Epithelial cell of esophagus (primary cell): ENCODE measurements at regions not wholly inside any gene's neighbourhood (a gene's known extent, or its start where the extent isn't known, plus 50 kb on each side); places are given as distances from the start of the nearest gene placed in this dataset.

ENCODE experiments used
- DNase-seq: peaks from one replicate; pipeline ENCODE4 v3.0.0; 2010; ENCODE audit warnings: low read depth
- H3K4me3 ChIP-seq: 2 replicates; pipeline ENCODE4 v1.5.1; 2011; ENCODE audit warnings: mild to moderate bottlenecking, low read length, control low read depth
- CTCF ChIP-seq: IDR thresholded peaks from 2 replicates; pipeline ENCODE4 v1.5.1; 2011; ENCODE audit warnings: low read depth, mild to moderate bottlenecking, low read length, control low read depth, inconsistent platforms; ENCODE audit not compliant: insufficient read depth; ENCODE audit errors: missing control alignments

DNA sequence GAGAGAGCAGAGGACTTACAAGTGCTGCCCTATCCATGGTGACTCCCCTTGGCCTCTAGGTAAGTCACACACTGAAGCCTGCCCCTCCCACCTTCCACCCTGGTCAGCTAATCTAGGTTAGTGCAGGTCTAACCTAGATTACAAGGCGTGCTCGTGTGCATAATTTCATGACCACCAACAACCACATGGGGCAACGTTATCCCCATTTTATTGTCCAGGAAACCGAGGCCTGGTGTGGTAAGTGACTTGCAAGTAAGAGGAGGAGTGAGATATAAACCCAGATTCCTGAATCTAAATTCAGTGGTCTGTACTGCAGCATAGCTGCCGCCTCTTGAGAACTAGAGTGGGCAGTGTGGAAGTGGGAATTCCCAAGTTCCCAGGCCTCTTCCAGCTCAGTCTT, 171.1 kb downstream of the DAD1 start:
- no peak for TF ChIP-seq CTCF
- no peak overlapping the region for H3K4me3 ChIP-seq
- DNase-seq, result no peak

DNA sequence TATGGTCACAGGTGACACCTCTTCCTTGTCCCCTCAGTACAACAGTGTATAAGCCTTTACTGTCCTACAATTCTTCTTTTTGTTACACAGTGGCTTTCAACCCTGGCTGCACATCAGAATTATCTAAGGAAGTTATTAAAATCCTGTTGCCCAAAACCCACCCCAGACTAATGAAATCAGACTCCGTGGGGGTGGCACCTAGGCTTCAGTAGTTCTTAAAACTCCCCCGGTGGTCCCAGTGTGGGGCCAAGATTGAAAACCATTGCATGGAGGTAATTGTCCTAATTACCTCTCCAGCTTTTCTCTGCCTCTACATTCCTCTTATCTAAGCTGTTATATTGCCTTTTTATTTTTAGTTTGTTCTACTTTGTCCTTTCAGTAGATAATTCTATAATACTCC, 172.8 kb downstream of the DAD1 start:
- no peak for TF ChIP-seq CTCF
- DNase-seq, result no peak
- H3K4me3 ChIP-seq, result no peak overlapping the region

GRCh38 chr14:22415605-22415959, 173.4 kb downstream of the DAD1 start:
- no peak overlapping the region for H3K4me3 ChIP-seq
- no peak for TF ChIP-seq CTCF
- no peak for DNase-seq

DNA sequence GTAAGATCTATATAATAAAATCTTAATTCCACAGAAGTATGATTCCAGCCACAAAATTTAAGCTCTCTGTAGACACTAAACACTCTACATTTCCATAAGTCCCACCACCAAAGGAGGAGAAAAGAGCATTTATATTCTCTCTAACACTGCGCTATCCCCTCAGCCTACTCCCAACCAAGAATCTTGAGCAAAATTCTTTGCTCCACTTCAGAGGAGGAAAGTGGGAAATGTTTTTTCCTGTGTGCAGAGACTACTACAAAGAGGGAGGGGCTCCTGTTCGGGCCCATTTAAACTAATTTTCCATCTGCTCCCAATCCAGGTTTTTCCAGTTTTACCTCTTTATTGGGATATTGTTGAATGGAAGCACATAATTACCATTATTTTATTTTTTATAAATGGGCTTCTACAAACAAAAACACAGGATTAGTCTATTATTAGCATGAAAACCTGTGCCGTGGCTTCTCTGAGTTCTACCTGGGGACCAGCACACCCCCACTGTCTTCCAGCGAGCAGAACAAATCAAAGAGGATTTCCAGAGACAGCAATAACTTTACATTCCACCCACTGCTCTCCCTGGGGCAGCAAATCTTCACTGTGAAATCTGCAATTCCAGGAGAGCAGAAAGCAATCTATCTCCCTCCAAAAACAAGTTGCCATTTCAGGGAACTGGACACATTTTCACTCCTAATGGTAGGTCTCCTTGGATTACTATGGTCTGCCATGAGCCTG, 174.0 kb downstream of the DAD1 start:
- DNase-seq, result no peak
- H3K4me3 ChIP-seq, result no peak overlapping the region
- no peak for TF ChIP-seq CTCF

GRCh38 chr14:22412926-22413411, 176.1 kb downstream of the DAD1 start:
- no peak for TF ChIP-seq CTCF
- no peak for DNase-seq
- no peak overlapping the region for H3K4me3 ChIP-seq

GRCh38 chr14:22411398-22412055, 177.5 kb downstream of the DAD1 start:
- H3K4me3 ChIP-seq, result no peak overlapping the region
- no peak for TF ChIP-seq CTCF
- no peak for DNase-seq
